GM12891 (cell line): ENCODE measurements at regions not wholly inside any gene's neighbourhood (a gene's known extent, or its start where the extent isn't known, plus 50 kb on each side); places are given as distances from the start of the nearest gene placed in this dataset.

Experiments used
- DNase-seq: peaks from one replicate; pipeline ENCODE4 v3.0.0; 2011; ENCODE audit warnings: low spot score; ENCODE audit not compliant: insufficient read length
- FAIRE-seq: peaks from 2 replicates; lab custom pipeline; 2011; peaks lifted over from hg19 to GRCh38; lab: Jason Lieb, UNC
- PAX5 ChIP-seq: IDR thresholded peaks from 2 replicates; pipeline ENCODE4 v1.6.1; 2011; ENCODE audit warnings: low read length, moderate library complexity, mild to moderate bottlenecking; ENCODE audit not compliant: insufficient read depth, severe bottlenecking
- POLR2A ChIP-seq: IDR thresholded peaks from 2 replicates; pipeline ENCODE4 v1.6.1; 2011; ENCODE audit warnings: low read depth, low read length, control low read depth
- POLR2AphosphoS5 ChIP-seq: IDR thresholded peaks from 2 replicates; pipeline ENCODE4 v1.6.1; 2011; ENCODE audit warnings: low read depth, low read length, control low read depth
- POU2F2 ChIP-seq: IDR thresholded peaks from 2 replicates; pipeline ENCODE4 v1.6.1; 2011; ENCODE audit warnings: low read depth, mild to moderate bottlenecking, control low read depth, low read length, moderate library complexity
- SPI1 ChIP-seq: IDR thresholded peaks from 2 replicates; pipeline ENCODE4 v1.6.1; 2011; ENCODE audit warnings: low read depth, low read length, control low read depth
- TAF1 ChIP-seq: IDR thresholded peaks from 2 replicates; pipeline ENCODE4 v1.6.1; 2011; ENCODE audit warnings: low read depth, low read length, control low read depth

DNA sequence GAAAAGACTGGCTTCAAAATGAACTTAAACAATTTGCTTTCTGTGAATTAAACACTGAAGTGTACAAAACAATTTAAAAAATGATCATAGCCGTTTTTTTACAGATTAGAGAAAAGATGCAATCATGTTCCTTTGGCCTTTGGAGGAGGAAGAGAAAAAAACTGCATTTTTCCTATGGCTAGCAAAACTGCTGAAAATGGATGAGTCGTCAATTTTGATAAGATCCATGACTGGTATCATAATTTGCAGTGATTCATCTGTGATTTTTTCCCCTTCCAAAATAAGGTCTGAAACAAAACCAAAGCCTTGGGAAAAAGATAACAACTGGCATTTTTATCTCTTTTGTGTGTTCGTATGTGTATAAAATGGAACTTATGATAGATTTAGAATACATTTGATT, 255.6 kb upstream of the SATB1 start:
- DNase-seq (no peak), FAIRE-seq (no peak)
- no peak for TF ChIP-seq POU2F2
- TF ChIP-seq SPI1: no peak
- no peak for TF ChIP-seq PAX5
- TF ChIP-seq POLR2AphosphoS5: no peak
- TF ChIP-seq TAF1: no peak
- TF ChIP-seq POLR2A: no peak

DNA sequence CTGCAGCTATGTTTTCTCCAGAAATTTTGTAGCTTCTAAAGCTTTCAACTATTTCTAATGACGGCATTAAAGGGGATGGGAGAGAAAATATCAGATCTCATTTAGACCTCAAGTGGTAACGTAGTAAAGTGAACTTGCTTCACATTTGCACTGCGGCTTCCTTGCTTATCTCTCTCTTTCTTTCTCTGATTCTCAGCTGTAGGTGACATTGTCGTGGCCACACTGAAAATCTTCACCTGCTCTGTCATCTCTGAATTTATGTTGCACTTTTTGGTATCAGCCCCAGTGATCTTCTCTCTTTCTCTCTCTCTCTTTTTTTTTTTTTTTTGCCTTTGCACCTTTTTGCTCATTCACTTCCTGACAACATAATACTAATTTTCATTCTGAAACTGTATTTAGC, 254.1 kb upstream of the SATB1 start:
- no peak for DNase-seq
- TF ChIP-seq POLR2AphosphoS5: no peak
- no peak for TF ChIP-seq TAF1
- TF ChIP-seq POLR2A: no peak
- no peak for TF ChIP-seq SPI1
- no peak for TF ChIP-seq PAX5
- TF ChIP-seq POU2F2: no peak
- FAIRE-seq: no peak

DNA sequence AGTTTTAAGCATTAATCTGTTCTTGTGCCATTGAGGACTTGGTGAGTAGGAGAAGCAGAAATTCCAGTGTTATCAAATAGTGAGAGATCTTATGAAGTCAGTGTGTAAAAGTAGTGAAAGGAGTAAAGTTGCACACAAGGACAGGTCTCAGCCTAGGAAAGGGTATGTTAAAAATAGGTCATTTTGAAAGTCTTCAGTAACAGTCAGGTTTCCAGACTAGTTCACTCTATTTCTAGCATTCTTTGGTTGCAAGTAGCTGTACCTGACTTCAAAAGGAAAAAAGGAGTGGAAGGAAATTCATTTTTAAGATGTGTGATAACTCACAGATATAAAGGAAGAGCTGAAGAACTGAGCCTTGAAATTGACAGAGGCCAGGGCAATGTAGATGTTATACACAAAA, 250.1 kb upstream of the SATB1 start:
- TF ChIP-seq TAF1 (no peak), POLR2AphosphoS5 (no peak), POLR2A (no peak), SPI1 (no peak), PAX5 (no peak), POU2F2 (no peak)
- DNase-seq (no peak), FAIRE-seq (no peak)

DNA sequence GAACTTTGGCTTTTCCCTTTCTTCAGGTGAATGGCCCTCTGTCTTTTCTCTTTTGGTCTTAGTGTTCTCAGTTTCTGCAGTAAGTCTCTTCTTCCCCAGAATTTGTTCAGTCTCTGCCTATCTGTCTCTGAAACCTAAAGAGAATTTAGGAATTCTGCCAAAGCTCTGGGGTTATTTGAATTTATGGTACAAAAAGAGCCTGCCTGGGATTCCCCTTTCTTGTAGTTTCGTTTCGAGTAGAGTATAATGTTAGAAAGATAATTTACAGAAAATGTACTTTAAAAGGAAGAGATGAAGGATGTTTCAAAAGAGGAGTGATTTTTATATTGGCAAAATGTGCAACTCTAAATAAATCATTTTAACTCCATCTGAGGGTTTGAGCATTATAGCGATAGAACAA, 247.4 kb upstream of the SATB1 start:
- TF ChIP-seq PAX5 (no peak), POU2F2 (no peak), SPI1 (no peak), POLR2A (no peak), TAF1 (no peak), POLR2AphosphoS5 (no peak)
- no peak for FAIRE-seq
- DNase-seq: no peak

DNA sequence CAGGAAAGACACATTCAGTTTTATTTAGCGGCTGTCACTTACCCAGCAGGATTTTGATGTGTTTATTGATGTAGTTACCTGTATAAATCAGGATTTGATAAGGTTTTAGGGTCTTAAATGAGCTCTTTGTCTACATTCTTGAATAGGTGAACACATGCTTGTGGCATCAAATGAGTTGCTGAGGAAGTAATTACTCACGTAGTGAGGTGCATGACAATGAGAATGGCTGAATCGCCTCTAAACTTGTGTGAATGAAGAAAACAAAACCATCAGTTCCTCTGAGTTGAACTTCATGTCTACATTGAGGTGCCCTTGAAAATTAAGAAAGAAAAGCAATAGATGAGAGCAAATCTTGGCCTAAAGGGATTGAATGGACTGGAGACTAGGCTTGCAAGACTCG, 245.6 kb upstream of the SATB1 start:
- no peak for DNase-seq
- no peak for FAIRE-seq
- TF ChIP-seq SPI1: no peak
- TF ChIP-seq POLR2A: no peak
- no peak for TF ChIP-seq POU2F2
- no peak for TF ChIP-seq PAX5
- no peak for TF ChIP-seq TAF1
- no peak for TF ChIP-seq POLR2AphosphoS5

DNA sequence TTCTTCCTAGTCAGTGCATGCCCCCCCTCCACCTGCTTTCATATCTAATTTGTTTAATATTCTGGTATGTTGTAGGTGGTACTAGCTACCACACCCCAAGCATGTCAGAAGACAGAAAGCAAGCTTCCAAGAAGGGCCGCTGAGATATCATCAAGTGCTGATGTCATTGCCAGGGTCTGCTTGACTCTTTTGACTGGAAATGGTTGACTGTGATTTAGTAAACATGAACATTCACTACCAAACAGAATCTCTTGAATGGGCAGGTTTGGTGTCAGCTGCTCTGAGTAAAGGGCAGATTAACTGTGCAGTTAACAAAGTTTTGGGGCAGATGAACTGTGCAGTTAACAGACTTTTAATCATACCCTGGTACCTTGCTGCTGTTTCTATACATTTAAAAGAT, 244.2 kb upstream of the SATB1 start:
- no peak for DNase-seq

DNA sequence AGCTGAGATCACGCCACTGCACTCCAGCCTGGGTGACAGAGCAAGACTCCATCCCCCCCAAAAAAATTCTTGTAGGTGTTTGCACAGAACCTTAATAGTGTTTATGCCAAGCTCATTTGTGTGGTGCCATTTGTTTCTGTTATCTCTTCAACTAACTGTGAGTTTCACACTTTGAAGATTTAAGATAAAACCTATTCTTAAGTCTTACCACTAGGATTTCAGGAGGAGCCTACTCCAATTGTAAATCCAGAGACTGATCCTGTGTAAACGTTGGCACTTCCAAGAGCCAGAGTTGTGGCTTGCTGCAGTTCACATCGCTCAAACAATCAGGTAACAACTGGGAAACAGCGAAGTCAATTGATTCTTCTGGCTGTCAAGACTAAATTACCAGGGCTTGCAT, 242.4 kb upstream of the SATB1 start:
- TF ChIP-seq TAF1 (no peak), POLR2AphosphoS5 (no peak), POU2F2 (no peak), PAX5 (no peak), SPI1 (no peak), POLR2A (no peak)

More for the DNA sequence above, 244.2 kb upstream of the SATB1 start:
- TF ChIP-seq POLR2A: no peak
- TF ChIP-seq SPI1: no peak
- no peak for TF ChIP-seq PAX5
- TF ChIP-seq POLR2AphosphoS5: no peak
- TF ChIP-seq POU2F2: no peak
- TF ChIP-seq TAF1: no peak
- no peak for FAIRE-seq

DNA sequence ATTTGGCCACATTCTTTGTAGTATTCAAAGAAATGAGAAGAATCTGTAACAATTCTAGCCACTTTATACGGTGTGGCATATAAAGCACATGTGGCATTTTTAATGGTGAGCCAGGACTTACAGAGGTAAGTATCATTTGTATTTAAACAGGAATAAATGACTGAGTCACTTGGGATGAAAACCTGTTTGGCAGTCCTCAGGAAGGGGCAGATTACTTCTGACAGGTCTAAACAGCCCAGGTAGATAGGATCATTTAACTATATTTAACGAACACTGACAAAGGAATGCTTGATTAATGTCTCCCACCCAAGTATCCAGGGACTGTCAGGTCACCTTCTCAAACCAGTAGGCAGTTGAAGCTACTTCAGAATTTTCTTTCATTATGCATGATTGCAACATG, 241.5 kb upstream of the SATB1 start:
- no peak for DNase-seq
- no peak for TF ChIP-seq POLR2A
- TF ChIP-seq SPI1: no peak
- no peak for TF ChIP-seq POLR2AphosphoS5
- TF ChIP-seq TAF1: no peak
- FAIRE-seq: no peak

More for the DNA sequence above, 242.4 kb upstream of the SATB1 start:
- no peak for FAIRE-seq
- DNase-seq: no peak

DNA sequence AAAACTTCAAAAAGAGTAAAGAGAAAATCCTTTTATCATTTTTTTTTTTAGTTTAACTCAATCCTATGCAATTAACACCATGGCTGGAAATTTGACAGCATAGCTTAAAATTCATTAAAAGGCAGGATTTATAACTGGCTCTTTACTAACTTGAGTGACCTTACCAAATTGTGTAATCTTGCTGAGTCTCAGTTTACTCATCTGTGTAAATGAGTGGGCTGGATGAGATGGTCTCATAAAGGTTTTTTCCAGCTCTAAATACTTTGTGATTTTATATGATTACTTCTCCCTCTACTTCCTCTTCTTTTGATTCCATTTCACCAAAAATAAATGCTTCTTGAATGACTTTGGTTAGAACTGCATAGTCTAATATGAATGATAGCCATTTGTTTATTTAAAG, 234.9 kb upstream of the SATB1 start:
- TF ChIP-seq POU2F2: no peak
- TF ChIP-seq SPI1: no peak
- no peak for TF ChIP-seq TAF1
- no peak for TF ChIP-seq PAX5
- TF ChIP-seq POLR2AphosphoS5: no peak
- no peak for TF ChIP-seq POLR2A
- DNase-seq (no peak), FAIRE-seq (no peak)
